ENCODE measurements at regions not wholly inside any gene's neighbourhood (a gene's known extent, or its start where the extent isn't known, plus 50 kb on each side); places are given as distances from the start of the nearest gene placed in this dataset.
"Not testable (repeated sequence)": the region's sequence is repeated elsewhere in the genome, so short reads cannot be mapped to it uniquely, and the experiment has no call there.

DNA sequence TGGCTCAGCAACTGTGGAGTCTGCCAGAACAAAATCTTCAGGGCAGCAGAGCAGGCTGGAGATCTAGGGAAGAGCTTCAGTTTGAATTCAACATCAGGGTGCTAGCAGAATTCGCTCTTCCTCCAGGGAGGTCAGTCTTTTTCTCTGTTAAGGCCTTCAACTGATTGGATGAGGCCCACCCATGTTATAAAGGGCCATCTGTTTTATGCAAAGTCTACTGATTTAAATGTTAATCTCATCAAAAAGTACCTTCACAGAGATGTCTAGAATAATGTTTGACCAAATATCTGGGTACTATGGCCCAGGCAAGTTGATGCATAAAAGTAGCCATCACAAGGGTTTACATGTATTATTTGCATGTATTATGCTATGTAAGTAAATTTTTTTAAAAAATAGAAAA is 378.4 kb downstream of the BTG1 start:
- no peaks in the 10 kb centered on the region for H3K36me3 ChIP-seq (ENCODE audit: control insufficient read depth, insufficient read depth, low read length)
- H3K9ac ChIP-seq (ENCODE audit: low read depth, low read length) = no peak overlapping the region
- H3K4me1 ChIP-seq (ENCODE audit: control insufficient read depth, insufficient read depth, low read length) = no peaks in the 10 kb centered on the region
- no peaks in the 10 kb centered on the region for H3K9me3 ChIP-seq (ENCODE audit: control insufficient read depth, insufficient read depth, low read length)
- H3K4me3 ChIP-seq (ENCODE audit: low read depth, low read length) = no peak overlapping the region
- H3K27me3 ChIP-seq (ENCODE audit: control insufficient read depth, insufficient read depth, low read length) = no peaks in the 10 kb centered on the region

DNA sequence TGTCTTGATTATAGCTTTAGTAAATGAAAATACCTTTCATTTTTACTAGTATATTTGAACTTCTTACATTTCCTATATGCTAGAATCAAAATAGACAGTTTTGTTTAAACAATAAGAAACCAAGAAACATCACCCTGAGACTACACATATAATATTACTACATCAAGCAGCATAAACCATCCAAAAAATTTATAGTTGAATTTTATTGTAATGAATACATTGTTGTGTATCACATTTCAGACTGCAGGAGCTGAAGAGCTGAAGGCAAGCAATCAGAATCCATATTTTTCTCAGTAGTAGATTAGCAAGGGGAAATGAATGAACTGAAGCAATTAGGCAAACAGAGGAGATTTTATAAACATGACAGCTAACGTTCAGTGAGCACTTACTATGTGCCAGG is 379.2 kb downstream of the BTG1 start:
- no peak overlapping the region for H3K9ac ChIP-seq (ENCODE audit: low read depth, low read length)
- no peak overlapping the region for H3K4me3 ChIP-seq (ENCODE audit: low read depth, low read length)
- H3K9me3 ChIP-seq (ENCODE audit: control insufficient read depth, insufficient read depth, low read length) = no peaks in the 10 kb centered on the region
- H3K4me1 ChIP-seq (ENCODE audit: control insufficient read depth, insufficient read depth, low read length) = no peaks in the 10 kb centered on the region
- H3K27me3 ChIP-seq (ENCODE audit: control insufficient read depth, insufficient read depth, low read length) = no peaks in the 10 kb centered on the region
- H3K36me3 ChIP-seq (ENCODE audit: control insufficient read depth, insufficient read depth, low read length) = no peaks in the 10 kb centered on the region

DNA sequence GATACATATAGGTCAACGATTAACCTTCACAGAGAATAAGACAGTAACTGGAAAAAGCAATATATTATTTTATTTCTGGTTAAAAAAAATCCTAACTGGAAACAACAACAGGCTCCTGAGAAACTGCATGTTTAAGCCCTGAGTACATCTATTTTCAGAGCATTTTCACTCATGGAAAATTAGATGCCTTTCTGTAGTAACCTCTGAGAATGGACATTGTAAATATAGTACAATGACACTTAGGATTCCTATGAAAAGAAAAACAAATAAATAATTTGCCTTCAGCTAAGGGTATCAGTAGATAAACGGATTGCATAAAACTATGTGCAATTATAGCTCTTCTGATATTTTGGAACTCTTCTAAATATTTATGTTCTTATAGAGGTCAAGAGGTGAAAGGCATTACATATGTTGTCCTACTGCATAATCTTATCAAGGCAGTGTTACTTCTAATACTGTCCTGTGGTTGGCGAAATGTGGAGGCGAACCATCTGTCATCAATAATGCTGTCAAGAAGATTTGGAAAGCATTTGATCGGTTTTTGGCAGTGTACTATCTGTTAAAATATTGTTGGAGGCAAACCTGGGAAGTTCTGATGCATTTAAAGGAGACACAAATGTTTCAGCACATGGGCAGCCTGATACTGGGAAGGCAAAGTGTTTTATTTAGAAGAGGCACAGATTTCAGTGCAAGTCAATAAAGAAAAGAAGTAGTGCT is 381.8 kb downstream of the BTG1 start:
- no peaks in the 10 kb centered on the region for H3K27me3 ChIP-seq (ENCODE audit: control insufficient read depth, insufficient read depth, low read length)
- no peaks in the 10 kb centered on the region for H3K9me3 ChIP-seq (ENCODE audit: control insufficient read depth, insufficient read depth, low read length)
- H3K36me3 ChIP-seq (ENCODE audit: control insufficient read depth, insufficient read depth, low read length) = no peaks in the 10 kb centered on the region
- H3K4me3 ChIP-seq (ENCODE audit: low read depth, low read length) = no peak overlapping the region
- H3K9ac ChIP-seq (ENCODE audit: low read depth, low read length) = no peak overlapping the region
- H3K4me1 ChIP-seq (ENCODE audit: control insufficient read depth, insufficient read depth, low read length) = no peaks in the 10 kb centered on the region

DNA sequence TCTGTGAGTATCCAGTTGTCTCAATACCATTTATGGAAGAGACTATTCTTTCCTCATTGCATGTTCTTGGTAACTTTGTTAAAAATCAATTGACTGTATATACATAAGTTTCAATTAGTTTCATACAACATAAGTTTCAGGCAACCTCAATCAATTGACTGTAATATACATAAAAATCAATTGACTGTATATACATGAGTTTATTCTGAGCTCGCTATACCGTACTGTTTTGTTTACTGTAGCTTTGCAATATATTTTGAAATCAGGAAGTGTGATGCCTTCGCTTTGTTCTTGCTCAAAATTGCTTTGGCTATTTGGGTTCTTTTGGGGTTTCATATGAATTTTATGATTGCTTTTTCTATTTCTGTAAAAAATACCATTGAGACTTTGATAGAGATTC is 392.0 kb downstream of the BTG1 start:
- Histone ChIP-seq H3K36me3 (ENCODE audit: control insufficient read depth, insufficient read depth, low read length) (no peaks in the 10 kb centered on the region), H3K9ac (ENCODE audit: low read depth, low read length) (no peak overlapping the region), H3K4me3 (ENCODE audit: low read depth, low read length) (no peak overlapping the region), H3K27me3 (ENCODE audit: control insufficient read depth, insufficient read depth, low read length) (no peaks in the 10 kb centered on the region), H3K9me3 (ENCODE audit: control insufficient read depth, insufficient read depth, low read length) (no peaks in the 10 kb centered on the region), H3K4me1 (ENCODE audit: control insufficient read depth, insufficient read depth, low read length) (no peaks in the 10 kb centered on the region)

DNA sequence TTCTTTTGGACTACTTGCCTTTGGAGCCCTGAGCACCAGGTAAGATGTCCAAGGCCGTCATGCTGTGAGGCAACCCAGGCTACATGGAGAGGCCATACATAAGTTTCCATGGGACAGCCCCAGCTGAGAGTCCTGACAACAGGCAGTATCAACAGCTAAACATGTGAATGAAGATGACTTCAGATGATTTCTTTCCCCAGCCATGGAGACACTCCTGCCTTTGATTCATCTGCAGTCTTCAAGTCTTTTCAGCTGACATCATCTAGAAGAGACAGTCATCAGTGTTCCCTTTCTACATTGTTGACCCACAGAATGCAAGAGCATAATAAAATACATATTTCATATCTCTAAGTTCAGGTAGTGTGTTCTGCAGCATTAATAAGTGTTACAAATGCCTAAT is 398.7 kb downstream of the BTG1 start:
- no peak overlapping the region for H3K9ac ChIP-seq (ENCODE audit: low read depth, low read length)
- no peaks in the 10 kb centered on the region for H3K4me1 ChIP-seq (ENCODE audit: control insufficient read depth, insufficient read depth, low read length)
- no peaks in the 10 kb centered on the region for H3K9me3 ChIP-seq (ENCODE audit: control insufficient read depth, insufficient read depth, low read length)

DNA sequence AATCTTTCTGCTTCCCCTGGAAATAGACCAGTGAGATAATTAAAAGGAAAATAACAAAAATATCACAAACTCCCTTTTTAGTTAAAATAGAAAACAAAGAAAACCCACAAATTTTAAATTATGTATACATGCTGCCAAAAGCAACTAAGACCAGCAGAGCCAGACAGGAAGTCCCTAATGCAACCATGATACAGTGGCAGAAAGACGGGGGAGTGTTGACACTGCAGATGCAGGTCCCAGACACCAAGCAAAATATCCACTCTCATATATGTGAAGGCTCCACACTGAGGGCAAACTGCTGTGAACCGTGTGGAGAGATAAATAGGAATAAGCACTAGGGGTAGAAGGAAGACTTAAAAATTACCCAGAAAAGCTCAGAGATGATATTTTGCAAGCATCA is 401.0 kb downstream of the BTG1 start:
- Histone ChIP-seq H3K27me3 (ENCODE audit: control insufficient read depth, insufficient read depth, low read length) (no peaks in the 10 kb centered on the region), H3K4me1 (ENCODE audit: control insufficient read depth, insufficient read depth, low read length) (no peaks in the 10 kb centered on the region), H3K9me3 (ENCODE audit: control insufficient read depth, insufficient read depth, low read length) (no peaks in the 10 kb centered on the region), H3K9ac (ENCODE audit: low read depth, low read length) (no peak overlapping the region), H3K36me3 (ENCODE audit: control insufficient read depth, insufficient read depth, low read length) (no peaks in the 10 kb centered on the region), H3K4me3 (ENCODE audit: low read depth, low read length) (no peak overlapping the region)

More for the DNA sequence above, 398.7 kb downstream of the BTG1 start:
- Histone ChIP-seq H3K27me3 (ENCODE audit: control insufficient read depth, insufficient read depth, low read length) (no peaks in the 10 kb centered on the region), H3K4me3 (ENCODE audit: low read depth, low read length) (no peak overlapping the region), H3K36me3 (ENCODE audit: control insufficient read depth, insufficient read depth, low read length) (no peaks in the 10 kb centered on the region)

DNA sequence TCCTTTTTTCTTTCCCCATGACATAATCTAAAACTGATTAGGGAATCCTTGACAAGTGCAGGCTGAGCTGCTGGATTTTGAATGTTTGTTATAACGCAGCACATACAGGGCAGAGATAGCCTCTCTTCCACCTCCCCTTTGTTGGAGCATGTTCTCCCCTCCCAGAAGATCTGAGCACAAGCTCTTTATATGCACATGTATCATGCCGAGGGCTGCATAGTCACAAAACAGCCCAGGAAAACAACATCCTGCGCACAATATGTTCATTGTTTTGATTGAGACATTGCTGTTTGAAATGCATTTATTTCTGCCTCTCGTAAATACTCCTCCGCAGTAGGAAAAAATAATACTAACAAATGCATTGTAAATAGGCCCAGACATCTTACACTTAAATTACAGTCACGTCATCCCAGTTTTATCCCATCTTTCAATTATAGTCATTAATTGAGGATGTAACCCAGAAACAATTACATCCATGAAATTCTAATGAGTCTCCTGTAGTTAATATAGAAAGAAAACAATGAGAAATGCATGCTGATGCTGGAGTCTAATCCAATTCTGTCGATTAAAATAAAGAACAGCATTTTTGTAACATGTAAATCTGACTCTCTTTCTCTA is 401.8 kb downstream of the BTG1 start:
- no peak overlapping the region for H3K4me3 ChIP-seq (ENCODE audit: low read depth, low read length)
- no peaks in the 10 kb centered on the region for H3K27me3 ChIP-seq (ENCODE audit: control insufficient read depth, insufficient read depth, low read length)
- no peaks in the 10 kb centered on the region for H3K36me3 ChIP-seq (ENCODE audit: control insufficient read depth, insufficient read depth, low read length)
- H3K9ac ChIP-seq (ENCODE audit: low read depth, low read length) = no peak overlapping the region
- H3K4me1 ChIP-seq (ENCODE audit: control insufficient read depth, insufficient read depth, low read length) = no peaks in the 10 kb centered on the region
- H3K9me3 ChIP-seq (ENCODE audit: control insufficient read depth, insufficient read depth, low read length) = no peaks in the 10 kb centered on the region

DNA sequence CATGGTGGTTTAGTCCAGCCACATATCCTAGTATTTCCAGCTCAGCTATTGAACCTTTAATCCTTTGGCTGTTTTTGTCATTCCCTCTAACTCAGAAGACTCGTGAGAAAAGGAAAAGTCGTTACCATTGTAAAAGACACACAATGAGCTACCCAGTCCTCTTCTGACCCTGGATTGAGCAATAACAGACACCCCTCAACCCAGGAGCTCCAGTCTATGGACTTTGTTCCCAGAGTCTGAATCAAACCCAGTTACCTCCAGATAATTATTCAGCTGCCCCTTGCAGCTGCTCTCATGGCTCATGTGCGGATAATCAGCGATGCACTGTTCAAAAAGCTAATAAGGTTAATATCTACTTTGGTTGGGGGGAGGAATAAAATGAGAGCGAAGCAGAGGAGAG is 402.4 kb downstream of the BTG1 start:
- Histone ChIP-seq H3K9ac (ENCODE audit: low read depth, low read length) (no peak overlapping the region), H3K4me3 (ENCODE audit: low read depth, low read length) (no peak overlapping the region), H3K4me1 (ENCODE audit: control insufficient read depth, insufficient read depth, low read length) (no peaks in the 10 kb centered on the region), H3K9me3 (ENCODE audit: control insufficient read depth, insufficient read depth, low read length) (no peaks in the 10 kb centered on the region), H3K27me3 (ENCODE audit: control insufficient read depth, insufficient read depth, low read length) (no peaks in the 10 kb centered on the region), H3K36me3 (ENCODE audit: control insufficient read depth, insufficient read depth, low read length) (no peaks in the 10 kb centered on the region)

DNA sequence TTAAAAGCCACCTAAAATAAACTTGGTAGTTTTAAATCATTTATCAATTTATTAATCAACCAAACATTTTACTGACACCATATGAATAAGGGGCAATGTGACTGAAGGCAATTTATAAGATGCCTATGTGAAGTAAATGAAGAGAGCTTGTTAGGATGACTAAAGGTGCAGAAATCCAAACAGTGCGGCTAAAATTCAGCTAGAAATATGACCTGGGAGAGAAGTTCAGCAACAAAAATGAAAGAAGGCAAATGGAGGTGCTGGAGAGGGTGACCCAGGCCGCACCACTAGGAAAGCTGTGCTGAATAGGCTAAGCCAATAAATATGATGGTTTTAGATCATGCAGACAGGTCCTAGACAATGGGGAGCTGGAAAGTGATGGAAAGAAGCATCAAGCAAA is 403.7 kb downstream of the BTG1 start:
- H3K9ac ChIP-seq (ENCODE audit: low read depth, low read length) = no peak overlapping the region
- no peaks in the 10 kb centered on the region for H3K9me3 ChIP-seq (ENCODE audit: control insufficient read depth, insufficient read depth, low read length)
- no peak overlapping the region for H3K4me3 ChIP-seq (ENCODE audit: low read depth, low read length)
- H3K4me1 ChIP-seq (ENCODE audit: control insufficient read depth, insufficient read depth, low read length) = no peaks in the 10 kb centered on the region
- H3K36me3 ChIP-seq (ENCODE audit: control insufficient read depth, insufficient read depth, low read length) = no peaks in the 10 kb centered on the region
- no peaks in the 10 kb centered on the region for H3K27me3 ChIP-seq (ENCODE audit: control insufficient read depth, insufficient read depth, low read length)

DNA sequence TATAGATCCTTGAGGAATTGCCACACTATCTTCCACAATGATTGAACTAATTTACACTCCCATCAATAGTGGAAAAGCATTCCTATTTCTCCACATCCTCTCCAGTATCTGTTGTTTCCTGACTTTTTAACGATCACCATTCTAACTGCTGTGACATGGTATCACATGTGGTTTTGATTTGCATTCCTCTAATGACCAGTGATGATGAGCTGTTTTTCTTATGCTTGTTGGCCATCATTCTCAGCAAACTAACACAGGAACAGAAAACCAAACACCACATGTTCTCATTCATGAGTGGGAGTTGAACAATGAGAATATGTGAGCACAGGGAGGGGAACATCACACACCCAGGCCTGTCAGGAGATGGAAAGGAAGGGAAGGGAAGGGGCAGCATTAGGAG is 411.8 kb downstream of the BTG1 start:
- not testable (repeated sequence) for H3K9ac ChIP-seq (ENCODE audit: low read depth, low read length); H3K9me3 ChIP-seq (ENCODE audit: control insufficient read depth, insufficient read depth, low read length); H3K27me3 ChIP-seq (ENCODE audit: control insufficient read depth, insufficient read depth, low read length); H3K4me3 ChIP-seq (ENCODE audit: low read depth, low read length); H3K4me1 ChIP-seq (ENCODE audit: control insufficient read depth, insufficient read depth, low read length); H3K36me3 ChIP-seq (ENCODE audit: control insufficient read depth, insufficient read depth, low read length)

DNA sequence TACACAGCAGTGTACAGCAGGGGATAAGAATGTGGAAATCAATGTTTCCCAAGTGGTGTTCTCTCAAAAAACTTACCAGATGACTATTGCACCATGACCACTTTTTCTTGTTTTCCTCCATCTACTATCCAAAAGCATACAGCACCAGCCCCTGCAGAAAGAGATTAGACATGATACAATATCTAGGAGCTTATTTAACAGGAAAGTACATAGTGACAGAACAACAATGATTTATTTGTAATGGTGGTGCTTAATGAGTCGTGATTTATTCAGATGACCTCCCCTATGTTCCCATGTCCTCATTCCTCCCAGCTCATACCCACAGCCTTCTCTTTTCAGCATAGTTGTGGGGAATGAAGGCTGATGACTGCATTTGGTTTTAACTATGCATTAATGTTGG is 413.6 kb downstream of the BTG1 start:
- no peak overlapping the region for H3K9ac ChIP-seq (ENCODE audit: low read depth, low read length)
- no peaks in the 10 kb centered on the region for H3K4me1 ChIP-seq (ENCODE audit: control insufficient read depth, insufficient read depth, low read length)
- H3K4me3 ChIP-seq (ENCODE audit: low read depth, low read length) = no peak overlapping the region
- H3K27me3 ChIP-seq (ENCODE audit: control insufficient read depth, insufficient read depth, low read length) = no peaks in the 10 kb centered on the region
- no peaks in the 10 kb centered on the region for H3K9me3 ChIP-seq (ENCODE audit: control insufficient read depth, insufficient read depth, low read length)
- no peaks in the 10 kb centered on the region for H3K36me3 ChIP-seq (ENCODE audit: control insufficient read depth, insufficient read depth, low read length)

DNA sequence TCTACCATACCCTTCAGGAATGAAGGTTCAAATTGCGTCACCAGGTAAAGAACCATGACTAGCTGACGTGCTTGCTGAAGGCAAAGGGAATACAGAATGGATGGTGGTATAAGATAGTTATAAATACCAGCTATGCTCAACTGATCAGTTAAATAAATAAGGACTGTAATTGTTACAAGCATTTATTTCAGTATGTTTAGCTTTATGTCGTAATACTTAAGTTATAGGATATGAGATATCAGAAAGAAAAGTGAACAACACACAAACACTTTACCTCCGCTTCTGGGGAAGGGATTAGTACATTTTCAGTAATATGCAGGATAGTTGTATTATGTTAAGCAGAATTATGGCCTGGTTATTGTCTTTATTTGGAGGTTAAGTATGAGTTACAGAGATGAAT is 416.1 kb downstream of the BTG1 start:
- Histone ChIP-seq H3K9me3 (ENCODE audit: control insufficient read depth, insufficient read depth, low read length) (no peaks in the 10 kb centered on the region), H3K9ac (ENCODE audit: low read depth, low read length) (no peak overlapping the region), H3K4me1 (ENCODE audit: control insufficient read depth, insufficient read depth, low read length) (no peaks in the 10 kb centered on the region), H3K4me3 (ENCODE audit: low read depth, low read length) (no peak overlapping the region), H3K27me3 (ENCODE audit: control insufficient read depth, insufficient read depth, low read length) (no peaks in the 10 kb centered on the region), H3K36me3 (ENCODE audit: control insufficient read depth, insufficient read depth, low read length) (no peaks in the 10 kb centered on the region)

Data from iPS-15b (cell line).